H1 (cell line): ENCODE measurements at regions not wholly inside any gene's neighbourhood (a gene's known extent, or its start where the extent isn't known, plus 50 kb on each side); places are given as distances from the start of the nearest gene placed in this dataset.

ENCODE experiments used
- EP300 ChIP-seq, 2 experiments: IDR thresholded peaks; 1 replicate in 1 of 2; 2 replicates in 1 of 2; pipeline ENCODE4 v1.6.1; 2011 to 2012; ENCODE audit warnings: low read depth in 2 of 2, low read length in 2 of 2, mild to moderate bottlenecking in 2 of 2, borderline replicate concordance in 1 of 2, inconsistent platforms in 1 of 2, moderate library complexity in 1 of 2
- TF ChIP-seq, protein P1 (sequence below), 3 experiments: IDR thresholded peaks; 1 replicate in 2 of 3; 2 replicates in 1 of 3; pipeline versions ENCODE4 v1.5.1 to v1.6.1; 2011; ENCODE audit warnings: low read length in 3 of 3, mild to moderate bottlenecking in 3 of 3, inconsistent platforms in 2 of 3, low read depth in 1 of 3, moderate library complexity in 1 of 3; ENCODE audit not compliant: insufficient read depth in 1 of 3; ENCODE audit errors: control extremely low read depth in 1 of 3

DNA sequence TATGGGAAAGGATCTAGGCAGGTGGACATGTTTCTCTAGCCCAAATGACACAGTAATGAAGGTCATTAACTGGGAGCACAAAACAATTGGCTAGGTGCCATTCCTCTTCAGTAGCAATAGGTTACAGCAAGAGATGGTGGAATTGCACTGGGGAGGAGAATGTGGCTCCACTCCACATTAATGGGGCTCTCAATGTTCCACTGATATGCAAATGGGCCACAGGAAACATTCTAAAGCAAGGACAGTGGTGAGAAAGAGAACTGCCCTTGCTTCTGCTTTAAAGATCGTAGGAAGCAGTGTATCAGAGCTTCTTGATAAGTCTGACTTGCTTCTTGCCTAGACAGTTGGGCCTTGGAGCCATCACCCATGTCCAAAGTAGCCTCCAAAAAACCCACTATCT lies 271.4 kb upstream of the PPP2R3A start:
- TF ChIP-seq, protein P1, sequence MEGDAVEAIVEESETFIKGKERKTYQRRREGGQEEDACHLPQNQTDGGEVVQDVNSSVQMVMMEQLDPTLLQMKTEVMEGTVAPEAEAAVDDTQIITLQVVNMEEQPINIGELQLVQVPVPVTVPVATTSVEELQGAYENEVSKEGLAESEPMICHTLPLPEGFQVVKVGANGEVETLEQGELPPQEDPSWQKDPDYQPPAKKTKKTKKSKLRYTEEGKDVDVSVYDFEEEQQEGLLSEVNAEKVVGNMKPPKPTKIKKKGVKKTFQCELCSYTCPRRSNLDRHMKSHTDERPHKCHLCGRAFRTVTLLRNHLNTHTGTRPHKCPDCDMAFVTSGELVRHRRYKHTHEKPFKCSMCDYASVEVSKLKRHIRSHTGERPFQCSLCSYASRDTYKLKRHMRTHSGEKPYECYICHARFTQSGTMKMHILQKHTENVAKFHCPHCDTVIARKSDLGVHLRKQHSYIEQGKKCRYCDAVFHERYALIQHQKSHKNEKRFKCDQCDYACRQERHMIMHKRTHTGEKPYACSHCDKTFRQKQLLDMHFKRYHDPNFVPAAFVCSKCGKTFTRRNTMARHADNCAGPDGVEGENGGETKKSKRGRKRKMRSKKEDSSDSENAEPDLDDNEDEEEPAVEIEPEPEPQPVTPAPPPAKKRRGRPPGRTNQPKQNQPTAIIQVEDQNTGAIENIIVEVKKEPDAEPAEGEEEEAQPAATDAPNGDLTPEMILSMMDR (IDR thresholded peaks at IDR 0.05; ENCODE audit: control extremely low read depth in 1 of 3, insufficient read depth in 1 of 3, low read depth in 1 of 3, low read length in 3 of 3), result no peak
- TF ChIP-seq EP300 (IDR thresholded peaks at IDR 0.05; ENCODE audit: borderline replicate concordance in 1 of 2, low read depth in 2 of 2, low read length in 2 of 2), result no peak
